ENCODE measurements at regions not wholly inside any gene's neighbourhood (a gene's known extent, or its start where the extent isn't known, plus 50 kb on each side); places are given as distances from the start of the nearest gene placed in this dataset.

DNA sequence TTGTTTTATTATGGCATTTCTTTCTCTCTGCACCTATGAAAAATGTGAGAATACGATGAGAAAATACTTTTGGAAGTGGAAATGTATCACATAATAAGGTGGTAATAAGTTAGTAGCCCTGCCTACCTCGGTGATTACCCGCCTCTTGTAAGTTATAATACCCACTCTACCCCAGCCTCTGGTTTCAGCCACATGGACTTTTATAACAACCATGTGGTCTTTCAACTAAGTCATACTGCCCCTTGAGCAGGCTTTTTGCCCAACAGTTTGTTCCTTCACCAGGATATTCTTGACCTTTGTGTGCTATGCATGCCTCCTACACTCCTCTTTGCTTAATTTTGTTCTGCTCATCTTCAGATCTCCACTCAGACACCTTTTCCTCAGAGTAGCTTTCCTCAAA, 470.6 kb upstream of the ZWINT start:
- Mint-ChIP-seq H3K36me3 (peaks cover 4% of the 10 kb centered on the region), H3K9me3 (peaks cover 28% of the 10 kb centered on the region)

DNA sequence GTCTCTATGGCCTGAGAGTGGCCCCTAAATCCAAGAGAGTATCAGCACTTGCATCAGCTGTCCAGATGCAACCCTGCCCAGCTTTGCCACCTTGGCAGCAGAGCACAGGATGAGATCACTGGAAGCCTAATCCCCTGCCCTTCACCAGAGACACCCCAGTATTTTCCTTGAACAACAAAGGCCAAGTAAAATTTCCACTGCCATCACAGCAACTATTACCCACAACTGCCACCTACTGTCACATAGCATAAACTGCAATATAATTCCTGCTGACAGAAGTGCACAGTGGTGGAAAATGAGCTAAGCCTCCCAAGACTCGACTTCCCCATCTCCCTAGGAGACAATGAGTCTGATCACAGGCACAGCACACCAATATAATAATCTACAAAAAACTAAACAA, 462.8 kb upstream of the ZWINT start:
- H3K36me3 Mint-ChIP-seq: peaks cover 4% of the 10 kb centered on the region

More for the DNA sequence above, 470.6 kb upstream of the ZWINT start:
- no peak for DNase-seq (ENCODE audit: low spot score in 2 of 2, unreplicated experiment in 2 of 2)
- peaks cover 3% of the 10 kb centered on the region for H3K4me1 Mint-ChIP-seq
- TF ChIP-seq, protein P1, sequence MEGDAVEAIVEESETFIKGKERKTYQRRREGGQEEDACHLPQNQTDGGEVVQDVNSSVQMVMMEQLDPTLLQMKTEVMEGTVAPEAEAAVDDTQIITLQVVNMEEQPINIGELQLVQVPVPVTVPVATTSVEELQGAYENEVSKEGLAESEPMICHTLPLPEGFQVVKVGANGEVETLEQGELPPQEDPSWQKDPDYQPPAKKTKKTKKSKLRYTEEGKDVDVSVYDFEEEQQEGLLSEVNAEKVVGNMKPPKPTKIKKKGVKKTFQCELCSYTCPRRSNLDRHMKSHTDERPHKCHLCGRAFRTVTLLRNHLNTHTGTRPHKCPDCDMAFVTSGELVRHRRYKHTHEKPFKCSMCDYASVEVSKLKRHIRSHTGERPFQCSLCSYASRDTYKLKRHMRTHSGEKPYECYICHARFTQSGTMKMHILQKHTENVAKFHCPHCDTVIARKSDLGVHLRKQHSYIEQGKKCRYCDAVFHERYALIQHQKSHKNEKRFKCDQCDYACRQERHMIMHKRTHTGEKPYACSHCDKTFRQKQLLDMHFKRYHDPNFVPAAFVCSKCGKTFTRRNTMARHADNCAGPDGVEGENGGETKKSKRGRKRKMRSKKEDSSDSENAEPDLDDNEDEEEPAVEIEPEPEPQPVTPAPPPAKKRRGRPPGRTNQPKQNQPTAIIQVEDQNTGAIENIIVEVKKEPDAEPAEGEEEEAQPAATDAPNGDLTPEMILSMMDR (IDR thresholded peaks at IDR 0.05; ENCODE audit: unreplicated experiment): no peak
- H3K27me3 Mint-ChIP-seq (ENCODE audit: low read depth): peaks cover 2% of the 10 kb centered on the region
- H3K4me3 Mint-ChIP-seq: no peak overlapping the region
- H3K27ac Mint-ChIP-seq: no peak overlapping the region

DNA sequence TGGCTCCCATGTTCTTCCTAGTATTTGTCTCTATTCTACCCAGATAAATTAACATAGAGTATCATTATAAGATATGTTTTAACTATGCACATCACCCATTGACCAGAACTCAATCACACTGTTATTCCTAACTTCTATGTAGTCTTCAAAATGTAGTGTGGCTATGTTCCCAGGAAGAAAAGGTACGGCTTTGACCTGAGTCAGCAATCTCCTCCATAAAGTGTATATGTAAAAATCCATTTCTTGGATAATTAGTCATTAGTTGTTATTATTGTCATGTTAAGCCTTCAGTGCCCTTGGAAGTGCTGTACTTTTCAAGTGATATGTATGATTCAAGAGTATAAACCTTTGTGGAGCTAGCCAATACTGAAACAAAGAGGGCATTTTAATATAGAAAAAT, 444.0 kb upstream of the ZWINT start:
- H3K4me1 Mint-ChIP-seq: peaks cover 2% of the 10 kb centered on the region
- peaks cover 4% of the 10 kb centered on the region for H3K9me3 Mint-ChIP-seq
- H3K4me3 Mint-ChIP-seq: no peak overlapping the region
- DNase-seq (ENCODE audit: low spot score in 2 of 2, unreplicated experiment in 2 of 2): no peak
- no peaks in the 10 kb centered on the region for H3K27me3 Mint-ChIP-seq (ENCODE audit: low read depth)
- no peak overlapping the region for H3K27ac Mint-ChIP-seq
- H3K36me3 Mint-ChIP-seq: no peaks in the 10 kb centered on the region
- TF ChIP-seq, protein P1 (IDR thresholded peaks at IDR 0.05; ENCODE audit: unreplicated experiment): no peak

More for the DNA sequence above, 462.8 kb upstream of the ZWINT start:
- Mint-ChIP-seq H3K4me1 (no peaks in the 10 kb centered on the region), H3K4me3 (no peak overlapping the region), H3K27me3 (ENCODE audit: low read depth) (no peaks in the 10 kb centered on the region), H3K27ac (no peak overlapping the region), H3K9me3 (peaks cover 71% of the 10 kb centered on the region)
- TF ChIP-seq, protein P1 (IDR thresholded peaks at IDR 0.05; ENCODE audit: unreplicated experiment): peak; percentile 5
- DNase-seq (ENCODE audit: low spot score in 2 of 2, unreplicated experiment in 2 of 2): no peak

DNA sequence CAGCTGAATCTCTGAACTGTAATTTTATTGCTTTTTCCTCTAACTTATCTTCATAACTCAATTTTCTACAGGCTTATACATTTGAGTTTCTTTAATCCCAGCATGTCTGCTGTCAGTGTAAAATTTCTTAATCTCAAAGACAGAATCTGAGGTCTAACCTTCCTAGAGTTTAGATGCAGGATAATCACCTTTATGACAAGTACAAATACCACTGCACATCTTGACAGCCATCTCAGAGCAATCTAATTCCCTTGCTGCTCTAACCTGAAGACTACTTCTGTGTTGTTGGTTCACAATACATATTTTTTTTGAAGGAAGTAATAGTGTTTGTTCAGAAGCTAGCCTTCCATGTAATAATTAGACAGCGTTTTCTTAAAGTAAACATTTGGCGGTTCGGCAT, 424.2 kb upstream of the ZWINT start:
- TF ChIP-seq, protein P1 (IDR thresholded peaks at IDR 0.05; ENCODE audit: unreplicated experiment): no peak
- no peaks in the 10 kb centered on the region for H3K9me3 Mint-ChIP-seq
- H3K27me3 Mint-ChIP-seq (ENCODE audit: low read depth): no peaks in the 10 kb centered on the region
- peaks cover 25% of the 10 kb centered on the region for H3K4me1 Mint-ChIP-seq
- DNase-seq (ENCODE audit: low spot score in 2 of 2, unreplicated experiment in 2 of 2): no peak
- H3K36me3 Mint-ChIP-seq: peaks cover 4% of the 10 kb centered on the region
- no peak overlapping the region for H3K4me3 Mint-ChIP-seq
- H3K27ac Mint-ChIP-seq: no peak overlapping the region

GRCh38 chr10:56782503-56782902, 421.4 kb upstream of the ZWINT start:
- DNase-seq (ENCODE audit: low spot score in 2 of 2, unreplicated experiment in 2 of 2): no peak
- Mint-ChIP-seq H3K36me3 (no peaks in the 10 kb centered on the region), H3K4me3 (no peak overlapping the region), H3K27ac (no peak overlapping the region), H3K27me3 (ENCODE audit: low read depth) (no peaks in the 10 kb centered on the region), H3K9me3 (no peaks in the 10 kb centered on the region), H3K4me1 (peaks cover 17% of the 10 kb centered on the region)
- TF ChIP-seq, protein P1 (IDR thresholded peaks at IDR 0.05; ENCODE audit: unreplicated experiment): no peak

GRCh38 chr10:56771343-56771742, 410.3 kb upstream of the ZWINT start:
- H3K4me3 Mint-ChIP-seq: no peak overlapping the region
- H3K9me3 Mint-ChIP-seq: peaks cover 40% of the 10 kb centered on the region
- no peaks in the 10 kb centered on the region for H3K27me3 Mint-ChIP-seq (ENCODE audit: low read depth)
- no peaks in the 10 kb centered on the region for H3K4me1 Mint-ChIP-seq
- no peak for DNase-seq (ENCODE audit: low spot score in 2 of 2, unreplicated experiment in 2 of 2)
- H3K27ac Mint-ChIP-seq: no peak overlapping the region
- peaks cover 5% of the 10 kb centered on the region for H3K36me3 Mint-ChIP-seq
- TF ChIP-seq, protein P1 (IDR thresholded peaks at IDR 0.05; ENCODE audit: unreplicated experiment): no peak
